Mesenchymal stem cell (in vitro differentiated cells and primary cell): ENCODE measurements at regions not wholly inside any gene's neighbourhood (a gene's known extent, or its start where the extent isn't known, plus 50 kb on each side); places are given as distances from the start of the nearest gene placed in this dataset.

Experiments used
- DNase-seq: peaks from one replicate; pipeline ENCODE4 v3.0.0-alpha.2; 2013
- H2AFZ ChIP-seq: one replicate; pipeline ENCODE4 v1.6.1; 2013; ENCODE audit warnings: low read depth, mild to moderate bottlenecking, control low read depth, inconsistent platforms, low read length, moderate library complexity
- H2AK5ac ChIP-seq: 2 replicates; pipeline ENCODE4 v1.6.1; 2013; ENCODE audit warnings: low read length, moderate library complexity, mild to moderate bottlenecking, inconsistent platforms; ENCODE audit not compliant: severe bottlenecking
- H2BK120ac ChIP-seq: one replicate; pipeline ENCODE4 v1.6.1; 2013; ENCODE audit warnings: low read depth, mild to moderate bottlenecking, inconsistent platforms, low read length, moderate library complexity
- H2BK12ac ChIP-seq, 2 experiments: one replicate each; pipeline ENCODE4 v1.6.1; 2013; ENCODE audit warnings: inconsistent platforms in 2 of 2, low read length in 2 of 2, mild to moderate bottlenecking in 2 of 2, moderate library complexity in 2 of 2, control low read depth in 1 of 2
- H2BK15ac ChIP-seq: one replicate; pipeline ENCODE4 v1.6.1; 2013; ENCODE audit warnings: mild to moderate bottlenecking, low read depth, inconsistent platforms; ENCODE audit not compliant: poor library complexity, severe bottlenecking
- H2BK5ac ChIP-seq: 2 replicates; pipeline ENCODE4 v1.6.1; 2013; ENCODE audit warnings: low read depth, mild to moderate bottlenecking, low read length, control low read depth, inconsistent platforms; ENCODE audit not compliant: poor library complexity, severe bottlenecking
- H3K14ac ChIP-seq, 2 experiments: one replicate each; pipeline ENCODE4 v1.6.1; 2013; ENCODE audit warnings: inconsistent platforms in 2 of 2, low read length in 2 of 2, control low read depth in 1 of 2, mild to moderate bottlenecking in 1 of 2, moderate library complexity in 1 of 2
- H3K18ac ChIP-seq, 2 experiments: one replicate each; pipeline ENCODE4 v1.6.1; 2013; ENCODE audit warnings: inconsistent platforms in 2 of 2, low read length in 2 of 2, control low read depth in 1 of 2, low read depth in 1 of 2, mild to moderate bottlenecking in 1 of 2
- H3K23ac ChIP-seq, 2 experiments: one replicate each; pipeline ENCODE4 v1.6.1; 2013; ENCODE audit warnings: inconsistent platforms in 2 of 2, low read length in 2 of 2, mild to moderate bottlenecking in 2 of 2, moderate library complexity in 2 of 2, control low read depth in 1 of 2
- H3K27ac ChIP-seq: 2 replicates; pipeline ENCODE4 v1.5.1; 2013; ENCODE audit warnings: mild to moderate bottlenecking, moderate library complexity, low read length, control low read depth, inconsistent platforms; ENCODE audit not compliant: poor library complexity, severe bottlenecking
- H3K27me3 ChIP-seq, 2 experiments: 2 replicates each; pipeline versions ENCODE4 v1.6.1 to v1.7.0; 2013; ENCODE audit warnings: low read length in 2 of 2, mild to moderate bottlenecking in 2 of 2, moderate library complexity in 2 of 2, control low read depth in 1 of 2, inconsistent platforms in 1 of 2; ENCODE audit not compliant: control insufficient read depth in 1 of 2, insufficient read depth in 1 of 2
- H3K36me3 ChIP-seq, 2 experiments: 2 replicates each; pipeline versions ENCODE4 v1.6.1 to v1.7.0; 2013; ENCODE audit warnings: low read length in 2 of 2, control low read depth in 1 of 2, inconsistent platforms in 1 of 2, low read depth in 1 of 2, mild to moderate bottlenecking in 1 of 2; ENCODE audit not compliant: insufficient read depth in 2 of 2, control insufficient read depth in 1 of 2
- H3K4ac ChIP-seq, 2 experiments: one replicate each; pipeline ENCODE4 v1.6.1; 2013; ENCODE audit warnings: inconsistent platforms in 2 of 2, low read length in 2 of 2, mild to moderate bottlenecking in 2 of 2, moderate library complexity in 2 of 2, control low read depth in 1 of 2, low read depth in 1 of 2
- H3K4me1 ChIP-seq: 2 replicates; pipeline ENCODE4 v1.6.1; 2013; ENCODE audit warnings: low read depth, low read length, control low read depth; ENCODE audit not compliant: control insufficient read depth, insufficient read depth
- H3K4me2 ChIP-seq: 2 replicates; pipeline ENCODE4 v1.6.1; 2013; ENCODE audit warnings: low read length, mild to moderate bottlenecking, inconsistent platforms; ENCODE audit not compliant: poor library complexity, severe bottlenecking
- H3K4me3 ChIP-seq, 2 experiments: 2 replicates each; pipeline versions ENCODE4 v1.5.1 to v1.7.0; 2013; ENCODE audit warnings: low read length in 2 of 2, mild to moderate bottlenecking in 2 of 2, control low read depth in 1 of 2, low read depth in 1 of 2; ENCODE audit not compliant: insufficient read depth in 1 of 2
- H3K79me1 ChIP-seq: replicated peaks from 2 replicates; pipeline ENCODE4 v1.6.1; 2013; ENCODE audit warnings: mild to moderate bottlenecking, control low read depth, low read length, inconsistent platforms; ENCODE audit not compliant: poor library complexity, severe bottlenecking
- H3K9ac ChIP-seq: 2 replicates; pipeline ENCODE4 v1.7.0; 2013; ENCODE audit warnings: mild to moderate bottlenecking, low read length, moderate library complexity
- H3K9me3 ChIP-seq: 2 replicates; pipeline ENCODE4 v1.7.0; 2013; ENCODE audit warnings: mild to moderate bottlenecking, low read length; ENCODE audit not compliant: control insufficient read depth
- H4K8ac ChIP-seq: one replicate; pipeline ENCODE4 v1.6.1; 2013; ENCODE audit warnings: inconsistent platforms, mild to moderate bottlenecking, low read length, moderate library complexity
- H4K91ac ChIP-seq: one replicate; pipeline ENCODE4 v1.6.1; 2013; ENCODE audit warnings: mild to moderate bottlenecking, low read length, inconsistent platforms
- whole genome bisulfite sequencing: methylation state at CpG from one replicate; pipeline ENCODE4 v1.1.7; 2013; ENCODE audit warnings: mixed read lengths; 5-methylcytosine and 5-hydroxymethylcytosine counted together

DNA sequence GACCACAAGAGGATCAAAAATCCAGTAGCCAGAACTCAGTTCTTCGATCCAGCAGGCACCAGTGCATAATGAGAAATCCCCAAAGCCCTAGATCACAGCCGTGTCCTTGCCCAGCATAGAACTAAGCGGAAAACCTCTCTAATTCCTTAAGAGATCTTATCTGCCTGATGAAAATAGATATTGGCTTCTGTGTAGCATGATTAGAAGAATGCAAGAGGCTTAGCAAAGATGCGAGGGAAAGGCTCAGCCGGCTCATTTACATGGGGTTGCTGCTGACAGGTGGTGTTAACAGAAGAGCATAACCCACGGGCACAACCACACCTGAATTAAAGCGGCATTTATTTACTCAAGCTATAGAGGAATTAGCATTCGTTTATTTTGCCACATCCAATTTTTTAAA lies 400.0 kb upstream of the ADAMTS16 start:
- H3K4me1 ChIP-seq, result no peaks in the 10 kb centered on the region
- H3K18ac ChIP-seq, result no peak overlapping the region
- H3K4me3 ChIP-seq, result no peak overlapping the region
- no peaks in the 10 kb centered on the region for H3K36me3 ChIP-seq
- no peak overlapping the region for H2AK5ac ChIP-seq
- H2BK120ac ChIP-seq, result no peak overlapping the region
- 68% methylated on average over 6 of the region's 8 CpGs for WGBS
- no peak overlapping the region for H3K4ac ChIP-seq
- no peaks in the 10 kb centered on the region for H3K27me3 ChIP-seq
- H3K9me3 ChIP-seq, result peaks cover 16% of the 10 kb centered on the region
- H2BK12ac ChIP-seq, result no peak overlapping the region
- no peaks in the 10 kb centered on the region for H3K79me1 ChIP-seq
- H4K91ac ChIP-seq, result no peak overlapping the region
- no peak for DNase-seq
- no peak overlapping the region for H3K23ac ChIP-seq
- H4K8ac ChIP-seq, result no peak overlapping the region
- H3K9ac ChIP-seq, result no peak overlapping the region
- H2BK5ac ChIP-seq, result no peak overlapping the region
- no peak overlapping the region for H2BK15ac ChIP-seq
- H3K14ac ChIP-seq, result no peak overlapping the region
- no peak overlapping the region for H3K4me2 ChIP-seq
- H3K27ac ChIP-seq, result no peak overlapping the region
- no peak overlapping the region for H2AFZ ChIP-seq

- Histone ChIP-seq H3K79me1 (no peaks in the 10 kb centered on the region), H3K14ac (no peak overlapping the region), H2BK120ac (no peak overlapping the region), H2BK5ac (no peak overlapping the region), H2AFZ (no peak overlapping the region), H3K4me2 (no peak overlapping the region), H3K27me3 (no peaks in the 10 kb centered on the region), H3K27ac (no peak overlapping the region), H3K36me3 (no peaks in the 10 kb centered on the region), H3K18ac (no peak overlapping the region), H3K9ac (no peak overlapping the region), H4K91ac (no peak overlapping the region), H3K4me3 (no peak overlapping the region), H3K23ac (no peak overlapping the region), H3K9me3 (no peaks in the 10 kb centered on the region), H2AK5ac (no peak overlapping the region), H2BK15ac (no peak overlapping the region), H2BK12ac (no peak overlapping the region), H3K4ac (no peak overlapping the region), H4K8ac (no peak overlapping the region), H3K4me1 (no peaks in the 10 kb centered on the region)
- DNase-seq, result no peak
- WGBS, result 0% methylated on average over 1 of the region's 2 CpGs
Measured at GRCh38 chr5:4758550-4758949, 381.6 kb upstream of the ADAMTS16 start.

- Histone ChIP-seq H3K4me1 (no peaks in the 10 kb centered on the region), H3K9ac (no peak overlapping the region), H2AFZ (no peak overlapping the region), H3K27ac (no peak overlapping the region), H3K4me2 (no peak overlapping the region), H2AK5ac (no peak overlapping the region), H3K4ac (no peak overlapping the region), H3K4me3 (no peak overlapping the region), H3K27me3 (no peaks in the 10 kb centered on the region), H4K91ac (no peak overlapping the region), H3K9me3 (no peaks in the 10 kb centered on the region), H2BK120ac (no peak overlapping the region), H3K23ac (no peak overlapping the region), H3K14ac (no peak overlapping the region), H2BK15ac (no peak overlapping the region), H2BK5ac (no peak overlapping the region), H3K18ac (no peak overlapping the region), H3K36me3 (no peaks in the 10 kb centered on the region), H2BK12ac (no peak overlapping the region), H3K79me1 (no peaks in the 10 kb centered on the region), H4K8ac (no peak overlapping the region)
- 62% methylated on average over 2 of the region's 3 CpGs for WGBS
- DNase-seq, result no peak
Measured at GRCh38 chr5:4758996-4759395, 381.1 kb upstream of the ADAMTS16 start.

DNA sequence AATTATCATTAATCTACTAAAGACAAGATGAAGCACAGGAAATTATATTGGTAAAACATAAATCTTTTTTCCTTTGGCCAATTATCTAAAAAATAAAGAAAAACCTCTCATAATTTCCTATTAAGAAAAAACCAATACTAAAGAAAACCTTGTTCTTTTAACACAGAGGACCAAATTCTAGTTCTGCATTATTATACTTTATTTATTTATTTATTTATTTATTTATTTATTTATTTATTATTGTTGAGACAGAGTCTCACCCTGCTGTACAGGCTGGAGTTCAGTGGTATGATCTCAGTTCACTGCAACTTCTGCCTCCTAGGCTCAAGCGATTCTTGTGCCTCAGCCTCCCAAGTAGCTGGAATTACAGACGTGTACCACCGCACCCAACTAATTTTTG lies 377.8 kb upstream of the ADAMTS16 start:
- H3K23ac ChIP-seq, result no peak overlapping the region
- 82% methylated on average over 3 of the region's 3 CpGs for WGBS
- no peak overlapping the region for H3K27ac ChIP-seq
- H2BK12ac ChIP-seq, result no peak overlapping the region
- no peak overlapping the region for H4K8ac ChIP-seq
- H3K9ac ChIP-seq, result no peak overlapping the region
- H3K4me1 ChIP-seq, result no peaks in the 10 kb centered on the region
- no peak overlapping the region for H3K4ac ChIP-seq
- no peak for DNase-seq
- H2BK120ac ChIP-seq, result no peak overlapping the region
- no peak overlapping the region for H2AK5ac ChIP-seq
- H2AFZ ChIP-seq, result no peak overlapping the region
- no peak overlapping the region for H3K4me3 ChIP-seq
- H2BK5ac ChIP-seq, result no peak overlapping the region
- H4K91ac ChIP-seq, result no peak overlapping the region
- H3K27me3 ChIP-seq, result no peaks in the 10 kb centered on the region
- no peak overlapping the region for H3K18ac ChIP-seq
- H3K4me2 ChIP-seq, result no peak overlapping the region
- H3K14ac ChIP-seq, result no peak overlapping the region
- no peaks in the 10 kb centered on the region for H3K79me1 ChIP-seq
- H3K9me3 ChIP-seq, result no peaks in the 10 kb centered on the region
- H3K36me3 ChIP-seq, result no peaks in the 10 kb centered on the region
- no peak overlapping the region for H2BK15ac ChIP-seq
